22Rv1 (cell line): ENCODE measurements at regions not wholly inside any gene's neighbourhood (a gene's known extent, or its start where the extent isn't known, plus 50 kb on each side); places are given as distances from the start of the nearest gene placed in this dataset.

Experiments used
- CTCF ChIP-seq: fragments of 450-650 bp; IDR thresholded peaks from 2 replicates; pipeline ENCODE4 v1.5.1; 2017; ENCODE audit warnings: mild to moderate bottlenecking
- ZFX ChIP-seq: fragments of 450-650 bp; IDR thresholded peaks from 2 replicates; pipeline ENCODE4 v1.6.1; 2017; ENCODE audit warnings: antibody characterized with exemption, borderline replicate concordance

GRCh38 chr5:12147513-12147912 is 243.3 kb upstream of the CTNND2 start:
- TF ChIP-seq CTCF, result no peak
- no peak for TF ChIP-seq ZFX
